ENCODE measurements at regions not wholly inside any gene's neighbourhood (a gene's known extent, or its start where the extent isn't known, plus 50 kb on each side); places are given as distances from the start of the nearest gene placed in this dataset.

GRCh38 chr4:128475597-128475996, 188.0 kb upstream of the PGRMC2 start:
- DNase-seq = no peak

- no peak for DNase-seq
Measured at GRCh38 chr4:128471576-128471975, 184.0 kb upstream of the PGRMC2 start.

- DNase-seq = no peak
Measured at GRCh38 chr4:128470492-128471053, 183.0 kb upstream of the PGRMC2 start.

DNA sequence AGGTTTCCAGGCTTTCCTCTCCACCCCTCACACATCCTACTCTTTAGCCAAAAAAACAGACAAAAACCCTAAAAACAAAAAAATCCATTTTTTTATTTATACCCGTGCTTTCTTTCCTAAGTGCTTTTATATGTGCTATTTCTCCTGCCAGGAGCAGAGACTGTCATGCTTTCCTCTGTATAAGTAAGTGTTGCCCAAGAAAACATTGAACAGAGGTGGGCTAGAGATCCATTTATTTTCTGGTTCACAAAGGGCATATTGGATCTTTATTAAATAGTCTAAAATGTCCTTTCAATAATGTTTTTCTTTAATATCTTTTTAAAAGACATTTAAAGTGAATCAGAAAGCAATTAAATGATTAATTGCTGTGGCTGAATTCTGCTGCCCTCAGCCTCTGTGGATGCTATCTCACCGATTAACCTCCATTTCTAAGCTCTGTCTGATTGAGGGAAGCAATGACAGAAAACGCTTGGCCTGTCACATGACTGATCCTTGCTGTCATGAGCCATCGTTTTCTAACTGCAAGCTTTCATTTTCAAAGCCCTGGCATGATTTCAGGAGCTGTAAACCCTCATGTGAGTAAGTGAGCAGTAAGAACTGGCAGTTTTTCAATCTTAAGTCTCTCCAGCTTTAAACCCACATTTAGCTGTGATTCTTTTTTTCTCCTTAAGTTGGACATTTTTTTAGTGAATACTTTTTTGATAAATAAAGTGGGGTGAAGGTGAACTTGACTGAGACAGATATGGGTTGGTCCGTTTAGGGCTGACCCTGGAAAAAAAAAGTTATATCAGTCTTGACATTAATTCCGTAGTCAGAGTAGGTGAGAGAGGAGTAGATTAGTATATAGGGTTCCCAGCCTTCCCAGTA, 180.7 kb upstream of the PGRMC2 start:
- DNase-seq = peak; percentile 5

GRCh38 chr4:128465523-128465922, 177.9 kb upstream of the PGRMC2 start:
- no peak for DNase-seq

GRCh38 chr4:128463006-128463405, 175.4 kb upstream of the PGRMC2 start:
- no peak for DNase-seq

DNA sequence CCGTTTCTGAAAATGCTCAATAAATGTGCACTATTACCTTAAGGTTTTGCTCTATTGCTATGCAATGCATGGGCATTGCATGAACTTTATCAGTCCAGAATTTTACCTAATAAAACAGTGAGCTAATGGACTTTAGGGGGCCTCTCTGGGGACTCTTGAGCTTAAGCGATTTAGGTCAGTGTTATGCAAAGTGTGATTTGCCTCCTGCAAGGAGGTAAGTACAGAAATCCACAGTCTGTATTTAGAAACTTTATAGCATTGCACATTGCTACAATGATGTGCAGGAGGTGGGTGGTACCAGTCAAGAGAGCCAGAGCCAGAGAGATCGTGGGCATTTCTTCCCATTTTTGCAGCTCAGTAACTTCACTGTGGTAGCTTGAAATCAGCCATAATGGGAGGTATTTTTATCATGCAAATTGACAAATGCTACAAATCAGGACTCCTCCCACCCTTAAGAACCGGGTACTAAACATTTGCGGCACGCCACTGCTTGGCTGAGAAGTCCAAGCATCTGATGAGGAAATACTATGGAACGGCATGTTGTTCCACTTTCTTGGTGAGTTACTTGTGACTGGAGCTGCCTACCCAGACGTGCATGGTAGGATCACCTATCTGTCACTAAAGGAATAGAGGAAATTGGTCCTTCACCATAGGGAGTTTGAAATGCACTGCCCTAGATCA, 174.6 kb upstream of the PGRMC2 start:
- no peak for DNase-seq

- no peak for DNase-seq
Measured at GRCh38 chr4:128461291-128462102, 173.9 kb upstream of the PGRMC2 start.

GRCh38 chr4:128459547-128459946, 171.9 kb upstream of the PGRMC2 start:
- no peak for DNase-seq

DNA sequence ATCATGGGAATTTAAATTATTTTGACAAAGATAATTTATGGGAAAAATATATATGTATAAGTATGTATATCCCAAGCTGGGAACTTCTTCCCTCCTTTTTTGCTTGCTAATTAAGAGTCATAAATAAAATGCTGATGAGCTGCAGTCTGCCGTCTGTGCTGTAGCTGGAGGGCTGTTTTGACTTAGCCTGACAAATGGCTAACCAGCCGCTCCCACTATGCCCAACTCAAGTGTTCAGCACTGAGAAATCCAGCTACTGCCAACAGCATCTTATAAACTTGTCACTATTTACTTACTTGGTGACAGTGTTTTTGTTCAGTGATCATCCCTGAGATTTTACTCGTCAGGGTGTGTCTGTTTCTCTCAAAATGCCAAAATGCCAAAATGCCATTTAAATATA, 171.2 kb upstream of the PGRMC2 start:
- no peak for DNase-seq

DNA sequence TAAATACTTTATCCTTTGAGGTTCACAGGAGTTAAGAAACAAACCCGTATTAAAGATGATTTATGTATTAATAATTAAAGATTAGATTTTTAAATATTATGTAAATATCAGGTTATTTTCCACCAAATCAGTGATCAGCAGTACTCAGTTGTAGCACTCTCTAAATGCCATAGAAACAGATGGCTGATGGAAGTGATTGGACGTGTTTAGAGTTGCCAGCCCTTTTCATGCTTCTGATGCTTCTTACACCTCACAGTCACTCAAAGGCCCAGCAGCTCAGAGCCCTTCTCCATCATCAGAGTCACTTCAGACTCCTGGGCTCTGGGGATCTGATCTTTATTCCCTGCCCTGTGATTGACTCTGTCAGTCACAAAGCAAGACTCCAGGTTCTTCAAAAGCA, 170.1 kb upstream of the PGRMC2 start:
- DNase-seq = no peak

DNA sequence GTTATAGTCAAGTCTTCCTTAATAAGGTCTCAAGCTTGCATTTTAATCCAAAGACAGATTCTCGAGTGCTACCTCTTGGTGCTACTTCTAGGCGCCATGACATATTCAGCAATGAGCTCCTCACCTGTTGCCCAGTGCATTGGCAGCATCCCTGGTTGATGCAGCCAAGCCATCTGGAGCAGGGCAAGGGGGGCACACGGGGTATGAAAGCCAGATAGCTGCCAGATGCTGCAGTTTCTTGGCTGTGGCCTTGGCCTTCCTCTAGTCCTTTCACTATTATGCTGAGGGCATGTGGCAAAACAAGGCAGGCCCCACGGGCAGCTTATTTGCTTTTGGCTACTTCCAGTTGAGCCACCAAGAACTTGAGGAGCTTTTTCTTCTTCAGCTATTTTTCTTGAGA, 168.6 kb upstream of the PGRMC2 start:
- DNase-seq = no peak

DNA sequence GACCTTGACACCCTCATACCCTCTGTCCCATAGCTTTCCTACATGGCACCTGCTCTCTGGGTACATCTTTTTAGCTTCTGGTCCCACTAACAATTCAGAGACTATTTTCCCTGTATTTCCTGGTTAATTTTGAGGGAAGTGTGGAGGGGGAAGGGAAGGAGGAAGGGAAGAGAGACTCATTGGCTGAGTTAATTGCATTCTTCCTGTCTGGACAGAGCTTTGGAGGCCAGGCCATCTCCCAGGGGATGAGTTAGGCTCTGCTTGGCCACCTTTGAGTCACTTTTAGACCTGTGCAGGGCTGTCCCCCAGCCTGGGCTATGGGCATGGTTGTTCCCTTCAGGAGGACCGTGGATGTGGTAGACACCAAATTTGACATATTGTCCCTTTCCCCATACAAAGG, 167.9 kb upstream of the PGRMC2 start:
- no peak for DNase-seq

GRCh38 chr4:128454881-128455280, 167.3 kb upstream of the PGRMC2 start:
- DNase-seq = peak; percentile 43

DNA sequence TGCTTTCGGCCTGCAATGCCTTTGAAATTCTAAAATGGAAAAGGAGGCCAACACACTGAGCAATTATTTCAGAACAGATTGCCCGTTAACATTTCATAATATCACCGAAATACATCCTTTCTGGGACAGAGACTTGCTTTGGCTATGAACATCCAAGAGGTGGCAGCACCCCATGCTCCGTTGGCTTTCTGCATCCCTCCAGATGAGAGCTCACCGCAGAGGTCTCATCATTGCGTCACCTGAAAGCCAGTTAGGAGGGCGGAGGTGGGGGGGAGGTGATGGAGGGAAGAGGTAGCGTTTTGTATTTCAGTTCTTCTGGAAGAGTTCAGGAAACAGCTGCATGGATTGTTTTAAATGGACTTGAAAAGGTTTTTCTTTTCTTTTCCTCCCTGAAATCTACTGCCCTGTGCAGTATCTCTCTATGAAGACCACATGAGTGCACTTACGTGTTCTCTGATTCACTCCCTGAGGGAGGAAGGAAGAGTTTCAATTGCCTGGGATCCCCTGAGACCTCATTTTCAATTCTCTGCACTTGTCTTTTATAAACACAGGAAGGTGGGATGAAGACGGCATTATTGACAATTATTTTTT, 166.8 kb upstream of the PGRMC2 start:
- peak; percentile 88 for DNase-seq

DNA sequence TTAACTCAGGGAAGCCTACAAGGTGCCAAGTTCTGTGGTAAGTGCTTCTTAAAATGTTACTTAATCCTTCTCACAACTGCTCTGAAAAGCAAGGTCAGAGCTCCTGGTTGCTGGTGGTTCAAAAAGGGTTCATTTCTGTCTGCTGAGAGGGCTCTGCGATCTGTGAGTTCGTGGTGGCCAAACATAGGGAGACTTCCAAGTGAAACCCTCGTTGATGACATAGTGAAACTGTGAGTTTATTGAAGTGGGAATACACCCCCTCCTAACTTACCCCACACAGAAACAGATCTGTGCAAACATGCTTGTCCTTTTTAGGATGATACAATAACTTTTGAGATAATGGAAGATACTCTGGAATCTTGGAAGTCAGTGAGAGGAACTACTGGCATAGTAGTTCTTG, 164.8 kb upstream of the PGRMC2 start:
- DNase-seq = no peak

DNA sequence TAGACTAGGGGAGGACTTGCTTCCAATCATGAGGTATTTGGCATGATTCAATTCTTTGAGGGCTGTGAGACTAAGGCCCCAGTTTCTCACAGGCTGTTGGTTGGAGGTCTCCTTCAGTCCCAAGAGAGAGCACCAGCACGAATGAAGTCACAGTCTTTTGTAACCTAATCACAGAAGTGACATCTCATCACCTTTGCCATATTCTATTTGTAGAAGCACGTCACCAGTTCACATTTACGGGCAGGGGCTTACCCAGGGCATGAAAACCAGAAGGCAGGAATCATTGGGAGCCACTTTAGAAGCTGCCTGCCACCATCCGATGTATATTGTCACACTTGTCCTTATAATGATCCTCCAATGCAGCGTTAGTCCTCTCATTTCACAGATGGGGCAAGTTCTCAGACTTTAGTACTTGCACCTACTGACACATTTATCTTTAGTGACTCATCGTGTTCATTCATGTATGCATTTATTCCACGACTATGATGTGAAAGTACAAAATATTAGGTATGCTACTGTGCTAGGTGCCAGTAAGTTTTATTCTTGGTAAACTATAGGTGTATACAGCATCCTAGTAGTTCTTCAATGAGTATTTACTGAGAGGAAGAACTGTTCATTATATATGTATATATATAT, 163.8 kb upstream of the PGRMC2 start:
- DNase-seq = no peak

DNA sequence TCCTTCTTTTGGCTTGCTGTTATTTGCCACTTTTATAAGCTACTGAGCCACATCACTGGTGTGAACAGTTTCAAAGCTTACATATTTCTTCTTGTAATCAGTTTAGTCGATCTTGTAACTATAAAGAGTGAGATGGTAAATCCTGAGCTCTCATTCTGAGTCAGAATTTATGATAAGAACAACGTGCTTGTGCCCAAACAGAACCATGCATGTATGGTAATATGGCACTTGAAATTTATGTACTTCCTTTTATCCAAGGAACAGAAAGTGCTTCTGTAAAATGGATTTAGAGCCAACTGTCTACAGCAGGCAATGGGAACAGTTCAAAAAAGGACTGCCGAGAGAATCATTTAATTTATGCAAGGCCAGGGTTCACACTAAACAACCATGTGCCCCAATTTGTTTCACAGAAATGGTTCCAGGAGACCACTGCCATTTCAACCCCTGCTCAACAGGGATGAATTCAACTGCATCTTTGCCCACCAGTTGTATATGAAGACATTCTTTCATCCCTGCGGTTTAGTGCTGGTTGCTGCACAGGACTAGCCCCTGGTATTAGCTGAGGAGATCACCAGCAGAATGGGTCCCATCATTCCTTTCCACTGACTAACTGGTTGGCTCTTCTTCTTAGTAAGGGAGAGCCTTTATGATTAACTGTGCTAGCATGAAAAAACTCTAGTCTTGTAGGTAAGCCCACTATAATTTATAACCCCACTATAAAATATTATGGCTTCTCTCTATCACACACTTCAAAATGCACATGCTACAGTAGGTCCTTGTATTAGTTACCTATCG, 162.9 kb upstream of the PGRMC2 start:
- DNase-seq = no peak

DNA sequence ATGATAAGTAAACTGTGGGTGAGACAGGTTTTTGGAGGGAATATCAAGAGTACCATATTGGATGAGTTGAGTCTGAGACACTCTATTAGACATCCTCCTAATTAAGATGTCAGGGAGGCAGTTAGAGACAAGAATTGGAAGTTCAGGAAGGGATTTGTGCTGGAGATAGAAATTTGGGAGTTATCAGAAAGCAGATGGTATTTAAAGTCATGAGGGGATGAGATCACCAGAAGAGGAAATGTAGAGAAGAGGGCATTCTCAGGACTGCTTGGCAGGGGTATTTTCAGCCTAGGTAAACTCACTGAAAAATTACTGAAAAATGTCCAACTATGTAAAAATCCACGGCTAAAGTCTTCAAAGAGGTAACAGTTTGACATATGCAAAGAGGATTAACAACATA, 161.6 kb upstream of the PGRMC2 start:
- DNase-seq = no peak

- DNase-seq = no peak
Measured at GRCh38 chr4:128444544-128445302, 157.1 kb upstream of the PGRMC2 start.

- no peak for DNase-seq
Measured at GRCh38 chr4:128440923-128441322, 153.3 kb upstream of the PGRMC2 start.
